ENCODE measurements at regions not wholly inside any gene's neighbourhood (a gene's known extent, or its start where the extent isn't known, plus 50 kb on each side); places are given as distances from the start of the nearest gene placed in this dataset.
"Not testable (repeated sequence)": the region's sequence is repeated elsewhere in the genome, so short reads cannot be mapped to it uniquely, and the experiment has no call there.

DNA sequence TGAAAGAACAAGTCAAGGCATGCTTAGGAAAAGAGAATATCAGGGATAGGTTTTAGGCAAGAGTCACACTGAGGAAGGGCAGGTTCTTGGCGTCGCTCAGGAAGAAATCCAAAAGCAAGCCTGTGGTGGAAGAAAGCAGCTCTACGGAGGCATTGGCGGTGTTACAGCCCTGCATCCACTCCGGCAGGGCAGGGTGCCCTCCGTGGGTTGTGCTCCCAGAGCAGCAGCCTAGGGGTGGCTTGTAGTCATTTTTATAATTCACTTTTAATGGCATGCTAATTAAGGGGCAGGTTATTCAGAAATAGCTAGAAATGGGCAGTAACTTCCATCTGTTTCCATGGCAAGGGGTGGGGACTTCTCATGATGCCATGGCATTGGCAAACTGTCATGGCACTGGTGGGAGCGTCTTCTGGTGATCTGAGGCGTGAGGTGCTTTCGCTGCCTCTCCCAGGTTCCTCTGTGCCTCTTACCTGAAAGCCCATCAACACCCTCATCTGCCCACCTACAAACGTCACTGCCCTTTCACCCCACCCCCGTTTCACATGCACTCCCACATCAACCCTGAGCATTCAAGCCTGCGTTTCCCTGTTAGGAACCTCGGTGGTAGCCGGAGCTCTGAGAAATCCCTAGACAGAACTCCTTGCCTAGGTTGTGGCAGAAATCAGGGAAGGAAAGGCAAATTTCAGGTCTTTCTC lies 1763.8 kb upstream of the TPTE start:
- H3K4me3 ChIP-seq (ENCODE audit: low read depth, low read length); H3K4me1 ChIP-seq (ENCODE audit: control insufficient read depth, insufficient read depth, low read length); H3K9ac ChIP-seq (ENCODE audit: low read length); H3K27ac ChIP-seq (ENCODE audit: low read depth, low read length); H3K27me3 ChIP-seq (ENCODE audit: control insufficient read depth, insufficient read depth, low read length); H3K36me3 ChIP-seq (ENCODE audit: control insufficient read depth, insufficient read depth, low read length): not testable (repeated sequence)
- peaks cover 43% of the 10 kb centered on the region for H3K9me3 ChIP-seq (ENCODE audit: control insufficient read depth, insufficient read depth, low read depth, low read length)

GRCh38 chr21:8758921-8759367 lies 1762.4 kb upstream of the TPTE start:
- not testable (repeated sequence) for H3K27ac ChIP-seq (ENCODE audit: low read depth, low read length); H3K4me1 ChIP-seq (ENCODE audit: control insufficient read depth, insufficient read depth, low read length); H3K9ac ChIP-seq (ENCODE audit: low read length); H3K4me3 ChIP-seq (ENCODE audit: low read depth, low read length); H3K36me3 ChIP-seq (ENCODE audit: control insufficient read depth, insufficient read depth, low read length); H3K27me3 ChIP-seq (ENCODE audit: control insufficient read depth, insufficient read depth, low read length)
- peaks cover 52% of the 10 kb centered on the region for H3K9me3 ChIP-seq (ENCODE audit: control insufficient read depth, insufficient read depth, low read depth, low read length)

- H3K27ac ChIP-seq (ENCODE audit: low read depth, low read length); H3K4me3 ChIP-seq (ENCODE audit: low read depth, low read length); H3K9ac ChIP-seq (ENCODE audit: low read length); H3K36me3 ChIP-seq (ENCODE audit: control insufficient read depth, insufficient read depth, low read length); H3K4me1 ChIP-seq (ENCODE audit: control insufficient read depth, insufficient read depth, low read length); H3K27me3 ChIP-seq (ENCODE audit: control insufficient read depth, insufficient read depth, low read length): not testable (repeated sequence)
- peaks cover 63% of the 10 kb centered on the region for H3K9me3 ChIP-seq (ENCODE audit: control insufficient read depth, insufficient read depth, low read depth, low read length)
Observed at GRCh38 chr21:8762241-8762640, 1759.1 kb upstream of the TPTE start.

- not testable (repeated sequence) for H3K4me3 ChIP-seq (ENCODE audit: low read depth, low read length); H3K27me3 ChIP-seq (ENCODE audit: control insufficient read depth, insufficient read depth, low read length); H3K9ac ChIP-seq (ENCODE audit: low read length); H3K4me1 ChIP-seq (ENCODE audit: control insufficient read depth, insufficient read depth, low read length); H3K36me3 ChIP-seq (ENCODE audit: control insufficient read depth, insufficient read depth, low read length); H3K27ac ChIP-seq (ENCODE audit: low read depth, low read length)
- H3K9me3 ChIP-seq (ENCODE audit: control insufficient read depth, insufficient read depth, low read depth, low read length) = peaks cover 44% of the 10 kb centered on the region
Observed at GRCh38 chr21:8764416-8764815, 1757.0 kb upstream of the TPTE start.

- H3K9ac ChIP-seq (ENCODE audit: low read length); H3K27ac ChIP-seq (ENCODE audit: low read depth, low read length); H3K4me3 ChIP-seq (ENCODE audit: low read depth, low read length); H3K4me1 ChIP-seq (ENCODE audit: control insufficient read depth, insufficient read depth, low read length); H3K36me3 ChIP-seq (ENCODE audit: control insufficient read depth, insufficient read depth, low read length); H3K27me3 ChIP-seq (ENCODE audit: control insufficient read depth, insufficient read depth, low read length): not testable (repeated sequence)
- H3K9me3 ChIP-seq (ENCODE audit: control insufficient read depth, insufficient read depth, low read depth, low read length) = peaks cover 37% of the 10 kb centered on the region
Observed at GRCh38 chr21:8766142-8766541, 1755.2 kb upstream of the TPTE start.

DNA sequence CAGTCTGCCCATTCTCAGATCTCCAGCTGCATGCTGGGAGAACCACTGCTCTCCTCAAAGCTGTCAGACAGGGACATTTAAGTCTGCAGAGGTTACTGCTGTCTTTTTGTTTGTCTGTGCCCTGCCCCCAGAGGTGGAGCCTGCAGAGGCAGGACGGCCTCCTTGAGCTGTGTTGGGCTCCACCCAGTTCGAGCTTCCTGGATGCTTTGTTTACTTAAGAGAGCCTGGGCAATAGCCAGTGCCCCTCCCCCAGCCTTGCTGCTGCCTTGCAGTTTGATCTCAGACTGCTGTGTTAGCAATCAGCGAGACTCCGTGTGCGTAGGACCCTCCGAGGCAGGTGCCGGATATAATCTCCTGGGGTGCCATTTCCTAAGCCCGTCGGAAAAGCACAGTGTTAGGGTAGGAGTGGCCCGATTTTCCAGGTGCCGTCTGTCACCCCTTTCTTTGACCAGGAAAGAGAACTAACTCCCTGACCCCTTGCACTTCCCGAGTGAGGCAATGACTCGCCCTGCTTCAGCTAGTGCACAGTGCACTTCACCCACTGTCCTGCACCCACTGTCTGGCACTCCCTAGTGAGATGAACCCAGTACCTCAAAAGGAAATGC lies 1748.4 kb upstream of the TPTE start:
- not testable (repeated sequence) for H3K27me3 ChIP-seq (ENCODE audit: control insufficient read depth, insufficient read depth, low read length); H3K4me1 ChIP-seq (ENCODE audit: control insufficient read depth, insufficient read depth, low read length); H3K4me3 ChIP-seq (ENCODE audit: low read depth, low read length); H3K27ac ChIP-seq (ENCODE audit: low read depth, low read length); H3K9ac ChIP-seq (ENCODE audit: low read length); H3K36me3 ChIP-seq (ENCODE audit: control insufficient read depth, insufficient read depth, low read length)
- H3K9me3 ChIP-seq (ENCODE audit: control insufficient read depth, insufficient read depth, low read depth, low read length) = peaks cover 29% of the 10 kb centered on the region

- H3K27ac ChIP-seq (ENCODE audit: low read depth, low read length); H3K9ac ChIP-seq (ENCODE audit: low read length); H3K36me3 ChIP-seq (ENCODE audit: control insufficient read depth, insufficient read depth, low read length); H3K27me3 ChIP-seq (ENCODE audit: control insufficient read depth, insufficient read depth, low read length); H3K4me1 ChIP-seq (ENCODE audit: control insufficient read depth, insufficient read depth, low read length); H3K4me3 ChIP-seq (ENCODE audit: low read depth, low read length): not testable (repeated sequence)
- H3K9me3 ChIP-seq (ENCODE audit: control insufficient read depth, insufficient read depth, low read depth, low read length) = peaks cover 44% of the 10 kb centered on the region
Observed at GRCh38 chr21:8775591-8776215, 1745.7 kb upstream of the TPTE start.

- not testable (repeated sequence) for H3K27me3 ChIP-seq (ENCODE audit: control insufficient read depth, insufficient read depth, low read length); H3K4me1 ChIP-seq (ENCODE audit: control insufficient read depth, insufficient read depth, low read length); H3K36me3 ChIP-seq (ENCODE audit: control insufficient read depth, insufficient read depth, low read length); H3K27ac ChIP-seq (ENCODE audit: low read depth, low read length); H3K4me3 ChIP-seq (ENCODE audit: low read depth, low read length); H3K9ac ChIP-seq (ENCODE audit: low read length)
- peaks cover 41% of the 10 kb centered on the region for H3K9me3 ChIP-seq (ENCODE audit: control insufficient read depth, insufficient read depth, low read depth, low read length)
Observed at GRCh38 chr21:8777260-8777659, 1744.1 kb upstream of the TPTE start.

DNA sequence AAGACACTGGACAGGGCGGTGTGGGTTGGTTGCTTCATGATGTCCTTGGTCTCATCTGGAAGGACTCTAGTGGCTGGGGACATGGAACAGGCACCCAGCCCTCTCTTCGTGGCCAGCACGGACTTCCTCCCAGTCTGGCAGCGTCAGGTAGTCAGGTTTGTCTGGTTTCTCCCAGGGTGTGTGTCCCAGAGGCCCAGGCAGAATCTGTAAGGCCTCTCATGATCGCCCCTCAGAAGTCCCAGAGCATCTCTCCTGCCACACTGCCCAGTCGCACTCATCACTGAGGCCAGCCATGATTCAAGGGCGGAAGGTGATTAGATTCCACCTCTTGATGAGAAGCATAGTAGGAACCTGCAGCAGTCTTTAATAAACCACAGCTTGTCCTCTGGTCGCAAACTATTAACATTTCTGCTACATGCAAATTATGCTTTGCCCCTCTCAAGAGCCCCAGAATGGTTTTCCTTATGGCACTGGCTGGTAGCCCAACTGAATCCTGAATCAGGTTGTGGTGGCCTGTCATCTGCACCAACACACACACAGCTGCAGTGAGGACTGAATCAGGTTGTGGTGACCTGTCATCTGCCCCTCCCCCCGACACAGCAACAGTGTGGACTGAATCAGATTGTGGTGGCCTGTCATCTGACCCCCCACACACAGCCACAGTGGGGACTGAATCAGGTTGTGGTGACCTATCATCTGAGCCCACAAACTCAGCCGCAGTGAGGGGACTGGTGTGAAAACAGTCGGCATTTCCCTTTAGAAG lies 1742.9 kb upstream of the TPTE start:
- not testable (repeated sequence) for H3K4me1 ChIP-seq (ENCODE audit: control insufficient read depth, insufficient read depth, low read length); H3K27me3 ChIP-seq (ENCODE audit: control insufficient read depth, insufficient read depth, low read length); H3K27ac ChIP-seq (ENCODE audit: low read depth, low read length); H3K4me3 ChIP-seq (ENCODE audit: low read depth, low read length); H3K9ac ChIP-seq (ENCODE audit: low read length); H3K36me3 ChIP-seq (ENCODE audit: control insufficient read depth, insufficient read depth, low read length)
- H3K9me3 ChIP-seq (ENCODE audit: control insufficient read depth, insufficient read depth, low read depth, low read length) = peaks cover 35% of the 10 kb centered on the region

- not testable (repeated sequence) for H3K27ac ChIP-seq (ENCODE audit: low read depth, low read length)
Observed at GRCh38 chr21:8812840-8813239, 1708.5 kb upstream of the TPTE start.

DNA sequence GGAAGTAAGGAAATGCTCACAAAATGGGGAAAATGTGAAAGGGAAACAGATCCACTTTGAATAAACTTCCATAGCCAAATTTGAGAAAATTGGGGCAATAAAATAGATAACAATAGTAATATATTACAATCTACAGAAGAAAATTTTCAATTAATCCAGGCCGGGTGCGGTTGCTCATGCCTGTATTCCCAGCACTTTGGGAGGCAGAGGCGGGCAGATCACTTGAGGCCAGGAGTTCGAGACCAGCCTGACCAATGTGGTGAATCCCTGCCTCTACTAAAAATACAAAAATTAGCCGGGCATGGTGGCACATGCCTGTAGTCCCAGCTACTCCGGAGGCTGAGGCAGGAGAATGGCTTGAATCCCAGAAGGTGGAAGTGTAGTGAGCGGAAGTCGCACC lies 1687.1 kb upstream of the TPTE start:
- H3K4me1 ChIP-seq (ENCODE audit: control insufficient read depth, insufficient read depth, low read length); H3K9ac ChIP-seq (ENCODE audit: low read length); H3K4me3 ChIP-seq (ENCODE audit: low read depth, low read length); H3K27me3 ChIP-seq (ENCODE audit: control insufficient read depth, insufficient read depth, low read length); H3K27ac ChIP-seq (ENCODE audit: low read depth, low read length); H3K36me3 ChIP-seq (ENCODE audit: control insufficient read depth, insufficient read depth, low read length); H3K9me3 ChIP-seq (ENCODE audit: control insufficient read depth, insufficient read depth, low read depth, low read length): not testable (repeated sequence)

More at GRCh38 chr21:8812840-8813239, 1708.5 kb upstream of the TPTE start:
- H3K9me3 ChIP-seq (ENCODE audit: control insufficient read depth, insufficient read depth, low read depth, low read length); H3K27me3 ChIP-seq (ENCODE audit: control insufficient read depth, insufficient read depth, low read length); H3K4me3 ChIP-seq (ENCODE audit: low read depth, low read length); H3K4me1 ChIP-seq (ENCODE audit: control insufficient read depth, insufficient read depth, low read length); H3K36me3 ChIP-seq (ENCODE audit: control insufficient read depth, insufficient read depth, low read length); H3K9ac ChIP-seq (ENCODE audit: low read length): not testable (repeated sequence)
